ENCODE measurements at regions not wholly inside any gene's neighbourhood (a gene's known extent, or its start where the extent isn't known, plus 50 kb on each side); places are given as distances from the start of the nearest gene placed in this dataset.

DNA sequence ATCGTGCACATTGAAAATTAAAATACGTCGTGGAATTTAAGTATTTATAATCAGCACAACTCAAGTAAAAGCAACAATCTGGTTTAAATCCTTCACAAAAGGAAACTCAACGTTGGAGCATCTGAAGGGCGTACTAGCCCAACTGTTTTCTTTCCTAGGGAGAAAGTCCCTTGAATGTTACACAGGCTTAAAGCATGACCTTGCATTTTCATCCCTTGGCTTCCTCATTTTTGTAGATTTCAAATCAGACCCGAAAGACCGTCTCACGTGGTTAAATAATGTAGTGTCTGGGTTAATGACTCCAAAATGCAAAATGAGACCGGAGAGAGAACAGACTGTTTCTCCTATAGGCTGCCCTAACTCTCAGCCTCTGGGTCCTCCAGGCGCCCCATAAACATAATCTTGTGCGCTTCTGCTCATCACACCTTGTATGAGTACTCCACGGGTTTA, 249.2 kb upstream of the RREB1 start:
- no peaks in the 10 kb centered on the region for H3K36me3 ChIP-seq
- peak overlapping the region in 1 of 5 donors; percentile 5 for H3K27ac ChIP-seq
- H3K9me3 ChIP-seq: no peaks in the 10 kb centered on the region
- H3K4me1 ChIP-seq: peaks cover 14 to 20% (median 17%) of the 10 kb centered on the region in 4 donors
- no peak for DNase-seq
- no peak for TF ChIP-seq EP300 (IDR thresholded peaks at IDR 0.05)
- TF ChIP-seq, protein P1, sequence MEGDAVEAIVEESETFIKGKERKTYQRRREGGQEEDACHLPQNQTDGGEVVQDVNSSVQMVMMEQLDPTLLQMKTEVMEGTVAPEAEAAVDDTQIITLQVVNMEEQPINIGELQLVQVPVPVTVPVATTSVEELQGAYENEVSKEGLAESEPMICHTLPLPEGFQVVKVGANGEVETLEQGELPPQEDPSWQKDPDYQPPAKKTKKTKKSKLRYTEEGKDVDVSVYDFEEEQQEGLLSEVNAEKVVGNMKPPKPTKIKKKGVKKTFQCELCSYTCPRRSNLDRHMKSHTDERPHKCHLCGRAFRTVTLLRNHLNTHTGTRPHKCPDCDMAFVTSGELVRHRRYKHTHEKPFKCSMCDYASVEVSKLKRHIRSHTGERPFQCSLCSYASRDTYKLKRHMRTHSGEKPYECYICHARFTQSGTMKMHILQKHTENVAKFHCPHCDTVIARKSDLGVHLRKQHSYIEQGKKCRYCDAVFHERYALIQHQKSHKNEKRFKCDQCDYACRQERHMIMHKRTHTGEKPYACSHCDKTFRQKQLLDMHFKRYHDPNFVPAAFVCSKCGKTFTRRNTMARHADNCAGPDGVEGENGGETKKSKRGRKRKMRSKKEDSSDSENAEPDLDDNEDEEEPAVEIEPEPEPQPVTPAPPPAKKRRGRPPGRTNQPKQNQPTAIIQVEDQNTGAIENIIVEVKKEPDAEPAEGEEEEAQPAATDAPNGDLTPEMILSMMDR (IDR thresholded peaks at IDR 0.05): no peak
- TF ChIP-seq POLR2A (IDR thresholded peaks at IDR 0.05): no peak
- no peak for TF ChIP-seq POLR2AphosphoS5 (IDR thresholded peaks at IDR 0.05)
- intact Hi-C loops (cut with DNase I; ENCODE audit: low total_unique reads): no loop called here
- no peaks in the 10 kb centered on the region for H3K27me3 ChIP-seq
- 77 to 89% (median 86%) methylated on average over 12 of the region's 12 CpGs for WGBS, 5 donors
- no peak overlapping the region for H3K4me3 ChIP-seq

DNA sequence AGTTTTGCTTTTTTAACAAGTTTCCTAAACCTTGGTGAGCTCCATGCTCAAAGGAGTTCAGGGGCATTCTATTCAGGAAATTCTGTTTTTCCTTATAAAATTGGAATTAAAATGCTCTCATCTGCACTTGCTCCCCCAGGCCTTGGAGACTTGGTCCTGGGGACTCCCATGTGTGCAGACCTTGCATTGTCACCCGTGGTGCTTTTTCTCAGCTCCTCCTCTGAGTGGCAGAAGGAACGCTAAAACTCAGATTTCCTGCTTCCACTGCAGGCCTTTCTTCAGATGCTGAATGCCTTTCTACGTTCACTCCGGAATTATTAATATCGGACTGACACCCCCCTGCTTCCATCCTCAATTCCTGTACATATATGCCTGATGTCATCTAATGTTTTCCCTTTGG, 248.7 kb upstream of the RREB1 start:
- peak overlapping the region in 1 of 5 donors; percentile 5 for H3K27ac ChIP-seq
- peaks cover 14 to 20% (median 17%) of the 10 kb centered on the region in 4 donors for H3K4me1 ChIP-seq
- no peaks in the 10 kb centered on the region for H3K27me3 ChIP-seq
- no peak for DNase-seq
- no peaks in the 10 kb centered on the region for H3K36me3 ChIP-seq
- H3K9me3 ChIP-seq: no peaks in the 10 kb centered on the region
- H3K4me3 ChIP-seq: no peak overlapping the region
- WGBS, 5 donors: 60 to 81% (median 74%) methylated on average over 5 of the region's 5 CpGs
- intact Hi-C loops (cut with DNase I; ENCODE audit: low total_unique reads): no loop called here
- no peak for TF ChIP-seq POLR2A (IDR thresholded peaks at IDR 0.05)
- TF ChIP-seq, protein P1 (IDR thresholded peaks at IDR 0.05): no peak
- TF ChIP-seq EP300 (IDR thresholded peaks at IDR 0.05): no peak
- TF ChIP-seq POLR2AphosphoS5 (IDR thresholded peaks at IDR 0.05): no peak

GRCh38 chr6:6859722-6860121, 248.0 kb upstream of the RREB1 start:
- Histone ChIP-seq H3K4me3 (no peak overlapping the region), H3K27me3 (no peaks in the 10 kb centered on the region), H3K9me3 (no peaks in the 10 kb centered on the region), H3K27ac (no peak overlapping the region), H3K4me1 (peaks cover 14 to 20% (median 17%) of the 10 kb centered on the region in 4 donors), H3K36me3 (no peaks in the 10 kb centered on the region)
- WGBS, 5 donors: 74 to 92% (median 84%) methylated on average over 5 of the region's 5 CpGs
- intact Hi-C loops (cut with DNase I; ENCODE audit: low total_unique reads): no loop called here
- TF ChIP-seq POLR2A (IDR thresholded peaks at IDR 0.05): no peak
- no peak for DNase-seq

DNA sequence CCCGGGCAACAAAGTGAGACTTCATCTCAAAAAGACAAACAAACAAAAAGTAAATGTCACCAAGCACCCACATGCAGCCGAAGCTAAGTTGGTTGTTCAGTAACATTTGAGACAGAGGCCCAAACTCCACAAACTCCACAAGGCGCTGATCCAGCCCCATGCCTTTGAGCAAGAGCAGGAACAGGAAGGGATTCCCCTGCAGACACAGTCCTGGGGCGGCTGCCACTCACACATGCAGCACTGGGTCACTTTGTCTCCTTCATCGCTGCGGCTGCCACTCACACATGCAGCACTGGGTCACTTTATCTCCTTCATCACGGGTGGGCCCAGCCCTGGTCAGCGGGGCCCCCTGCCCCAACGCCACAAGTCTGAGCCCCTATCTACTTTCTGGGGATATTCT, 246.9 kb upstream of the RREB1 start:
- no peak for DNase-seq
- Histone ChIP-seq H3K4me1 (peaks cover 14 to 20% (median 16%) of the 10 kb centered on the region in 4 donors), H3K4me3 (no peak overlapping the region), H3K9me3 (no peaks in the 10 kb centered on the region), H3K27me3 (no peaks in the 10 kb centered on the region), H3K27ac (no peak overlapping the region), H3K36me3 (no peaks in the 10 kb centered on the region)
- intact Hi-C loops (cut with DNase I; ENCODE audit: low total_unique reads): no loop called here
- TF ChIP-seq POLR2A (IDR thresholded peaks at IDR 0.05) (no peak), EP300 (IDR thresholded peaks at IDR 0.05) (no peak), POLR2AphosphoS5 (IDR thresholded peaks at IDR 0.05) (no peak)
- TF ChIP-seq, protein P1 (IDR thresholded peaks at IDR 0.05): no peak
- WGBS, 5 donors: 73 to 85% (median 85%) methylated on average over 8 to 9 of the region's 9 CpGs

DNA sequence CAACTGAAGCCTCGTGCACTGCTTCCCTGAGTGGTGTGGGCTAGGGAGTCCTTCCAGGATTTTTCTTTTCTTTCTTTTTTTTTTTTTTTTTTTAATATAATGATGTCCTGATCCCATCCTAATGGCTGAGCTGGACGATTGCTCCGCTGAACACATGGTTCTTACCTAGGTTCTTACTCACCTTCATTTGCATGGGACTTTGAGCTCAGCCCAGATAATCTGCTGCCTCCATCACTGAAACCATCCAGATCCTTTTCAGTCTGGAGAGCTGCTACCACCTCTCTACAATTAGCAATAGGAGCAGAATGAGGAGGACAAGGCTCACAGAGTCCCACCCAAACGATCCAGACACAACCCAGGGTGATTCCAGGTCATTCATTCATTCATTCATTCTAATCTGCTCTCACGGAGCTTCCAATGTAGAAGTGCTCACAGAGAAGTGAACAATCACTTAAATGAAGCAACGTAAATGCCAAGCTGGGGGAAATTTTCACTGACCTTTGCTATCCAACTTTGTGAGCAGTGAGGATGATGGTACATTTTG, 246.3 kb upstream of the RREB1 start:
- H3K27ac ChIP-seq: no peak overlapping the region
- DNase-seq: peak in 1 of 2 donors; percentile 43
- no peak overlapping the region for H3K4me3 ChIP-seq
- no peaks in the 10 kb centered on the region for H3K27me3 ChIP-seq
- TF ChIP-seq, protein P1 (IDR thresholded peaks at IDR 0.05): no peak
- TF ChIP-seq POLR2A (IDR thresholded peaks at IDR 0.05): no peak
- peak in 1 of 3 donors; percentile 35 for TF ChIP-seq POLR2AphosphoS5 (IDR thresholded peaks at IDR 0.05)
- no peaks in the 10 kb centered on the region for H3K9me3 ChIP-seq
- peaks cover 12 to 15% (median 13%) of the 10 kb centered on the region in 4 donors for H3K4me1 ChIP-seq
- H3K36me3 ChIP-seq: no peaks in the 10 kb centered on the region
- intact Hi-C loops (cut with DNase I; ENCODE audit: low total_unique reads): no loop called here
- 57 to 75% (median 64%) methylated on average over 6 of the region's 6 CpGs for WGBS, 5 donors

Data from stomach (tissue), 8 donors.